ENCODE measurements at regions not wholly inside any gene's neighbourhood (a gene's known extent, or its start where the extent isn't known, plus 50 kb on each side); places are given as distances from the start of the nearest gene placed in this dataset.

GRCh38 chr17:55652825-55653224 lies 69.8 kb downstream of the TMEM100 start:
- TF ChIP-seq CTCF (IDR thresholded peaks at IDR 0.05; ENCODE audit: insufficient read depth, low read length) (no peak), REST (IDR thresholded peaks at IDR 0.05; ENCODE audit: insufficient replicate concordance, low read depth) (no peak), POLR2AphosphoS5 (IDR thresholded peaks at IDR 0.05; ENCODE audit: low read depth) (no peak), SPI1 (IDR thresholded peaks at IDR 0.05; ENCODE audit: borderline replicate concordance, low read depth) (no peak), GABPA (IDR thresholded peaks at IDR 0.05; ENCODE audit: low read depth) (no peak)
